DND-41 (cell line): ENCODE measurements at regions not wholly inside any gene's neighbourhood (a gene's known extent, or its start where the extent isn't known, plus 50 kb on each side); places are given as distances from the start of the nearest gene placed in this dataset.

ENCODE experiments used
- CTCF ChIP-seq: IDR thresholded peaks from 2 replicates; pipeline ENCODE4 v1.5.1; 2012; ENCODE audit warnings: borderline replicate concordance, low read length, moderate library complexity, mild to moderate bottlenecking; ENCODE audit not compliant: poor library complexity, severe bottlenecking; ENCODE audit errors: extremely low read depth
- EZH2 ChIP-seq: IDR thresholded peaks from 3 replicates; pipeline ENCODE4 v1.6.1; 2012; ENCODE audit warnings: borderline replicate concordance, low read depth, mild to moderate bottlenecking, moderate library complexity, low read length, inconsistent platforms; ENCODE audit not compliant: severe bottlenecking

- TF ChIP-seq CTCF (no peak), EZH2 (no peak)
These were observed 535.9 kb upstream of the SEMA6A start for GRCh38 chr5:117110548-117110947.
